Thyroid gland (tissue), 4 donors: ENCODE measurements at regions not wholly inside any gene's neighbourhood (a gene's known extent, or its start where the extent isn't known, plus 50 kb on each side); places are given as distances from the start of the nearest gene placed in this dataset.

Experiments used
- DNase-seq, 2 donors: peaks; one replicate each; pipeline ENCODE4 v3.0.0-alpha.2; 2019
- H3K27ac ChIP-seq, 3 donors: fragments of 200-600 bp; sonication (generic); 1 replicate in 2 of 3; 2 replicates in 1 of 3; pipeline ENCODE4 v1.5.1; 2016 to 2019; ENCODE audit warnings: mild to moderate bottlenecking in 1 of 3, moderate library complexity in 1 of 3
- H3K27me3 ChIP-seq: fragments of 200-600 bp; sonication (generic); one replicate; pipeline ENCODE4 v1.5.1; 2019
- H3K36me3 ChIP-seq, 2 donors: fragments of 200-600 bp; sonication (generic); one replicate each; pipeline ENCODE4 v1.5.1; 2016 to 2019
- H3K4me1 ChIP-seq, 2 donors: fragments of 200-600 bp; sonication (generic); one replicate each; pipeline ENCODE4 v1.5.1; 2017 to 2019
- H3K4me3 ChIP-seq, 3 donors: fragments of 200-600 bp; sonication (generic); replicated peaks in 1 of 3; 1 replicate in 2 of 3; 2 replicates in 1 of 3; pipeline ENCODE4 v1.5.1; 2016; ENCODE audit warnings: mild to moderate bottlenecking in 1 of 3
- H3K9me3 ChIP-seq: fragments of 200-600 bp; sonication (generic); one replicate; pipeline ENCODE4 v1.5.1; 2017
- POLR2A ChIP-seq, 2 donors: fragments of 450-650 bp; IDR thresholded peaks; one replicate each; pipeline ENCODE4 v1.6.1; 2017; ENCODE audit warnings: antibody characterized with exemption in 2 of 2, mild to moderate bottlenecking in 2 of 2, moderate library complexity in 1 of 2
- WGBS, 2 donors: methylation state at CpG; one replicate each; pipeline ENCODE4 v1.1.5; 2017; 5-methylcytosine and 5-hydroxymethylcytosine counted together
- intact Hi-C: fragments of 100-400 bp; cut with DNase I; formaldehyde crosslinking; loops from one replicate; pipeline ENCODE4 v1.15.1; 2023
- TF ChIP-seq, protein P1 (sequence below), 6 experiments: fragments of 200-600 bp in 3 of 6; fragments of 450-650 bp in 3 of 6; sonication (generic) in 3 of 6; IDR thresholded peaks; one replicate each; pipeline ENCODE4 v1.5.1; 2016 to 2019; ENCODE audit warnings: antibody characterized with exemption in 6 of 6, mild to moderate bottlenecking in 2 of 6, inconsistent platforms in 1 of 6, moderate library complexity in 1 of 6

DNA sequence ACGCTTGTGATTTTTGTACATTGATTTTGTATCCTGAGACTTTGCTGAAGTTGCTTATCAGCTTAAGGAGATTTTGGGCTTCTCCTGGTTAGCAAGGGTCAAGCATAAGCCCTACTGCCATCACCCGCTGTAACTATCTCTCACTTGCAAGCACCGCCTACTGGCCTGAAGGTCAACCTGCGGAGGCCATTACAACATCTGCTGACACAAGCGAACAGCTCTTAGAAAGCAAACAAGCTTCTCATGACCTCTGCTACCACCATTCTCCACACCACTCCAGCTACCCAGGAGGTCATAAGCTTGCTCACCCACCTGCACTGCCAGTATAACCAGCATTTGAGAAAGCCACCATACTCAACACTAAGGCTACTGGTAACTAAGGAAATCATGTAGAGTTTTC is 288.4 kb upstream of the KIRREL3 start:
- no peaks in the 10 kb centered on the region for H3K4me1 ChIP-seq
- 83 to 89% methylated on average over 5 of the region's 5 CpGs for WGBS, 2 donors
- no peak overlapping the region for H3K4me3 ChIP-seq
- intact Hi-C loops = no loop called here
- H3K9me3 ChIP-seq = no peaks in the 10 kb centered on the region
- H3K27me3 ChIP-seq = no peaks in the 10 kb centered on the region
- TF ChIP-seq, protein P1, sequence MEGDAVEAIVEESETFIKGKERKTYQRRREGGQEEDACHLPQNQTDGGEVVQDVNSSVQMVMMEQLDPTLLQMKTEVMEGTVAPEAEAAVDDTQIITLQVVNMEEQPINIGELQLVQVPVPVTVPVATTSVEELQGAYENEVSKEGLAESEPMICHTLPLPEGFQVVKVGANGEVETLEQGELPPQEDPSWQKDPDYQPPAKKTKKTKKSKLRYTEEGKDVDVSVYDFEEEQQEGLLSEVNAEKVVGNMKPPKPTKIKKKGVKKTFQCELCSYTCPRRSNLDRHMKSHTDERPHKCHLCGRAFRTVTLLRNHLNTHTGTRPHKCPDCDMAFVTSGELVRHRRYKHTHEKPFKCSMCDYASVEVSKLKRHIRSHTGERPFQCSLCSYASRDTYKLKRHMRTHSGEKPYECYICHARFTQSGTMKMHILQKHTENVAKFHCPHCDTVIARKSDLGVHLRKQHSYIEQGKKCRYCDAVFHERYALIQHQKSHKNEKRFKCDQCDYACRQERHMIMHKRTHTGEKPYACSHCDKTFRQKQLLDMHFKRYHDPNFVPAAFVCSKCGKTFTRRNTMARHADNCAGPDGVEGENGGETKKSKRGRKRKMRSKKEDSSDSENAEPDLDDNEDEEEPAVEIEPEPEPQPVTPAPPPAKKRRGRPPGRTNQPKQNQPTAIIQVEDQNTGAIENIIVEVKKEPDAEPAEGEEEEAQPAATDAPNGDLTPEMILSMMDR (IDR thresholded peaks at IDR 0.05) = no peak
- TF ChIP-seq POLR2A (IDR thresholded peaks at IDR 0.05) = no peak
- DNase-seq = no peak
- no peaks in the 10 kb centered on the region for H3K36me3 ChIP-seq
- H3K27ac ChIP-seq = no peak overlapping the region

DNA sequence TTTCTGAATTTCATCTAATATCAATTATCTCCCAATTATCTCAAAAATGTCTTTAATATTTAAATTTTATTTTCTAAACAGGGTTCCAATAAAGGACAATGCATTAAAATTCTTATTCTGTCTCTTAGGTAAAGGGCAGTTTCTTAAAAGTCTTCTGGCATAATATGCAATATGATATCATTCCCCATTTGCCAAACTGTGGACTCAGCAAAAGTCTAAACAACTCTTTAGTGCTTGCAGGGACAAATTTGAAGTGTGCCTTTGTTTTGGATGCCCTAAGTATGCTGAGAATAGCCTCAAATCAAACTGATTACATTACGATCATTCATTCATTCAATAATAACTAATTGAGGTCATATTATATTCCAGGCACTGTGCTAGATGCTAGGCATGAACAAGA is 281.0 kb upstream of the KIRREL3 start:
- no peaks in the 10 kb centered on the region for H3K9me3 ChIP-seq
- no peak overlapping the region for H3K4me3 ChIP-seq
- no peak overlapping the region for H3K27ac ChIP-seq
- TF ChIP-seq, protein P1 (IDR thresholded peaks at IDR 0.05) = no peak
- TF ChIP-seq POLR2A (IDR thresholded peaks at IDR 0.05) = no peak
- DNase-seq = no peak
- intact Hi-C loops = no loop called here
- no peaks in the 10 kb centered on the region for H3K27me3 ChIP-seq
- no peaks in the 10 kb centered on the region for H3K36me3 ChIP-seq
- 91% methylated on average over 1 of the region's 1 CpG for WGBS, 2 donors
- no peaks in the 10 kb centered on the region for H3K4me1 ChIP-seq

DNA sequence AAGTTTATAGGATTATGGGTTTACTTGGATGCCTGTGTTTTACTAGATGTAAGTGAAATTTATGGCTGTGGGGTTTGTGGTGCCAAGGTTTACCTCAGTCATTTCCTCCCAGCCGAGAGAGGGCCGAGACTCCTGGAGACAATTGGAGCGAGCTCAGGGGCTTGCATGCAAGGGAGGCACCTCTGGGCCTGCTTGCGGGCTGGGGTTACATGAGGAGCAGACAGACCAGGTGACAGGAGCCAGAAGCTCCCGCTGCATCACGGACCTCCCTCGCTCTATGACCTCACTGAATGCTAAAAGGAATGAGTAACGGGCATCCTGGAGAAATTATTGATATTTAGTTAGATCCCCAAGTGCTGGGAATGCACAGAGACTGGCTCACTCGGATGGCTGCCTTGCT is 275.2 kb upstream of the KIRREL3 start:
- Histone ChIP-seq H3K4me1 (no peaks in the 10 kb centered on the region), H3K27ac (no peak overlapping the region), H3K4me3 (no peak overlapping the region), H3K36me3 (no peaks in the 10 kb centered on the region), H3K9me3 (no peaks in the 10 kb centered on the region), H3K27me3 (no peaks in the 10 kb centered on the region)
- TF ChIP-seq, protein P1 (IDR thresholded peaks at IDR 0.05) = no peak
- TF ChIP-seq POLR2A (IDR thresholded peaks at IDR 0.05) = no peak
- intact Hi-C loops = no loop called here
- no peak for DNase-seq
- WGBS, 2 donors = 77 to 78% methylated on average over 9 of the region's 9 CpGs

DNA sequence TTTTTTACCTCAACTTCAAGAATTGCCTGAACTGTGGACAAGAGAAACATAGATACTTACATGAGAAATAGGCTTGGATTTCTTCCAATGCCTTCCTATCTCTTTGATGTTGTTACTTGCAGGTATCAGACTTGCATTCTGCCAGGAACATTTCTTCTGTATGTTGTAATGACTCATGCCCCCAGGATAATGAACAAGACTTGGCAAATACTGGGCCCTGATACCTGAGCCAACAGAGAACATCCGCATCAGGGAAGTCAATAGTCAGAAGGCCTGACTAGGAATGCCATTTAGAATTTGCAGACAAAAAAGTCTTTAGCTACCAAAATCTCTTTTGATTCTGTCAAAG is 273.7 kb upstream of the KIRREL3 start:
- Histone ChIP-seq H3K27me3 (no peaks in the 10 kb centered on the region), H3K4me3 (no peak overlapping the region), H3K9me3 (no peaks in the 10 kb centered on the region), H3K4me1 (no peaks in the 10 kb centered on the region), H3K36me3 (no peaks in the 10 kb centered on the region), H3K27ac (no peak overlapping the region)
- 88 to 89% methylated on average over 1 of the region's 1 CpG for WGBS, 2 donors
- TF ChIP-seq, protein P1 (IDR thresholded peaks at IDR 0.05) = no peak
- no peak for TF ChIP-seq POLR2A (IDR thresholded peaks at IDR 0.05)
- no peak for DNase-seq
- intact Hi-C loops = no loop called here

DNA sequence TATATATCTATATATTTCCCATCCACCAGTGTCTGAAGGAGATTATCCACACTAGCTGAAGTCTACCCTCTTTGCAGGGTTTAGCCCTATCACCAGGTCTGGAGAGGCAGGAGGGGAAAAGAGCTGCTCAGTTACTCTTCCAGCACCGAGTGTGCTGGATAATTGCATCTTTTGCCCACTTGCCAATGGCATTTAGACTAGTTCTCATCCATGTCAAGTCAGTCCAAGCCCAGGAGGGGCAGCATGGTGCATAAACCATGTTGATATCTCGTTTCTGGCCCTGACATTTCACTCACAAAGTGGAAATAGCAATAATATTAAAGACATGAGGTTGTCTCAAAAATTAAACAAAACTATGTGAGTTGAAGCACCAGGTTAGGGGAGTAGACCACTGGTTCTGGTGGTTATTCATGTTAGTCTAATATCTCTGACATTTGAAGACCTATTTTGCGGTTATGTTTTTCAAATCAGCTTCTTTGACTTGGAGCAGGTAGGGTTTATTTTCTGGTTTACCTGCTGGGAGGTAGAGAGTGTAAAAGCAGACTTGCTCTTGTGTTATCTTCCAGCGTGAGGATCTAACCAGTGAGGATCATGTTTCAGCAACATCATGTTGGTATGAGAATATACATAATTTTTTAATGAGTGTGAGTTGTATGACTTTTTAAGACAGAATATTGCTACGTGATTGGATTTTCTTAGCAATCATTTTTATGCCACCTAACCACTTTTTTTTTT is 273.2 kb upstream of the KIRREL3 start:
- intact Hi-C loops = no loop called here
- H3K36me3 ChIP-seq = no peaks in the 10 kb centered on the region
- 78% methylated on average over 5 of the region's 5 CpGs for WGBS, 2 donors
- no peak for DNase-seq
- H3K9me3 ChIP-seq = no peaks in the 10 kb centered on the region
- H3K27ac ChIP-seq = no peak overlapping the region
- H3K4me3 ChIP-seq = no peak overlapping the region
- no peaks in the 10 kb centered on the region for H3K4me1 ChIP-seq
- no peaks in the 10 kb centered on the region for H3K27me3 ChIP-seq
- TF ChIP-seq, protein P1 (IDR thresholded peaks at IDR 0.05) = no peak
- TF ChIP-seq POLR2A (IDR thresholded peaks at IDR 0.05) = no peak
